Astrocyte of the spinal cord (primary cell): ENCODE measurements at regions not wholly inside any gene's neighbourhood (a gene's known extent, or its start where the extent isn't known, plus 50 kb on each side); places are given as distances from the start of the nearest gene placed in this dataset.
A peak's percentile ranks its signal among the peaks of the same experiment; 100 is the strongest.

Source experiments
- DNase-seq: peaks from one replicate; pipeline ENCODE4 v3.0.0; 2011; ENCODE audit warnings: low read depth, low spot score
- H3K4me3 ChIP-seq: 2 replicates; pipeline ENCODE4 v1.5.1; 2011; ENCODE audit warnings: low read depth, mild to moderate bottlenecking, low read length, moderate library complexity
- CTCF ChIP-seq: IDR thresholded peaks from 2 replicates; pipeline ENCODE4 v1.5.1; 2012; ENCODE audit warnings: low read depth, mild to moderate bottlenecking, low read length, inconsistent platforms
- in situ Hi-C: cut with HindIII; loops from 2 replicates; pipeline ENCODE4 v1.10.0; 2017; ENCODE audit warnings: low sequenced_read_pairs

GRCh38 chr3:95789111-95789510 is 1025.3 kb upstream of the EPHA6 start:
- no peak for TF ChIP-seq CTCF
- DNase-seq, result no peak
- in situ Hi-C loops, result no loop called here
- H3K4me3 ChIP-seq, result no peak overlapping the region

- in situ Hi-C loops, result no loop called here
- TF ChIP-seq CTCF, result no peak
- no peak for DNase-seq
- H3K4me3 ChIP-seq, result no peak overlapping the region
These were observed 1017.3 kb upstream of the EPHA6 start for GRCh38 chr3:95797081-95797480.

GRCh38 chr3:95798628-95799027 is 1015.8 kb upstream of the EPHA6 start:
- H3K4me3 ChIP-seq, result no peak overlapping the region
- no peak for TF ChIP-seq CTCF
- DNase-seq, result no peak
- in situ Hi-C loops, result no loop called here

- TF ChIP-seq CTCF, result no peak
- in situ Hi-C loops, result no loop called here
- DNase-seq, result no peak
- H3K4me3 ChIP-seq, result no peak overlapping the region
These were observed 1003.9 kb upstream of the EPHA6 start for GRCh38 chr3:95810462-95810861.

- DNase-seq, result peak; percentile 1
- no peak overlapping the region for H3K4me3 ChIP-seq
- in situ Hi-C loops, result no loop called here
- no peak for TF ChIP-seq CTCF
These were observed 1001.1 kb upstream of the EPHA6 start for GRCh38 chr3:95813244-95813643.

- in situ Hi-C loops, result no loop called here
- no peak for TF ChIP-seq CTCF
- H3K4me3 ChIP-seq, result no peak overlapping the region
- no peak for DNase-seq
These were observed 998.6 kb upstream of the EPHA6 start for GRCh38 chr3:95815828-95816227.

GRCh38 chr3:95826419-95826818 is 988.0 kb upstream of the EPHA6 start:
- no peak for TF ChIP-seq CTCF
- in situ Hi-C loops, result no loop called here
- no peak overlapping the region for H3K4me3 ChIP-seq
- no peak for DNase-seq
